ENCODE measurements at regions not wholly inside any gene's neighbourhood (a gene's known extent, or its start where the extent isn't known, plus 50 kb on each side); places are given as distances from the start of the nearest gene placed in this dataset.
"Not testable (repeated sequence)": the region's sequence is repeated elsewhere in the genome, so short reads cannot be mapped to it uniquely, and the experiment has no call there.

GRCh38 chr22:25420925-25421904, 143.3 kb upstream of the GRK3 start:
- peaks cover 27% of the 10 kb centered on the region for H3K4me1 Mint-ChIP-seq (ENCODE audit: low read depth)
- no peaks in the 10 kb centered on the region for H3K36me3 Mint-ChIP-seq (ENCODE audit: low read depth)
- H3K27ac Mint-ChIP-seq = no peak overlapping the region
- H3K27me3 Mint-ChIP-seq = peaks cover 63% of the 10 kb centered on the region
- no peaks in the 10 kb centered on the region for H3K9me3 Mint-ChIP-seq
- peak overlapping the region; percentile 75 for H3K4me3 Mint-ChIP-seq

- H3K27me3 Mint-ChIP-seq = peaks cover 36% of the 10 kb centered on the region
- not testable (repeated sequence) for H3K4me1 Mint-ChIP-seq (ENCODE audit: low read depth); H3K9me3 Mint-ChIP-seq; H3K36me3 Mint-ChIP-seq (ENCODE audit: low read depth); H3K4me3 Mint-ChIP-seq; H3K27ac Mint-ChIP-seq
These were observed 137.8 kb upstream of the GRK3 start for GRCh38 chr22:25426530-25427308.

- H3K4me1 Mint-ChIP-seq (ENCODE audit: low read depth); H3K4me3 Mint-ChIP-seq; H3K9me3 Mint-ChIP-seq; H3K27me3 Mint-ChIP-seq; H3K27ac Mint-ChIP-seq; H3K36me3 Mint-ChIP-seq (ENCODE audit: low read depth): not testable (repeated sequence)
These were observed 132.7 kb upstream of the GRK3 start for GRCh38 chr22:25431637-25432342.

- not testable (repeated sequence) for H3K36me3 Mint-ChIP-seq (ENCODE audit: low read depth); H3K27me3 Mint-ChIP-seq; H3K4me3 Mint-ChIP-seq; H3K27ac Mint-ChIP-seq; H3K9me3 Mint-ChIP-seq; H3K4me1 Mint-ChIP-seq (ENCODE audit: low read depth)
These were observed 131.0 kb upstream of the GRK3 start for GRCh38 chr22:25433381-25433970.

GRCh38 chr22:25437414-25438160, 126.9 kb upstream of the GRK3 start:
- no peaks in the 10 kb centered on the region for H3K4me1 Mint-ChIP-seq (ENCODE audit: low read depth)
- H3K4me3 Mint-ChIP-seq = no peak overlapping the region
- no peaks in the 10 kb centered on the region for H3K36me3 Mint-ChIP-seq (ENCODE audit: low read depth)
- H3K27ac Mint-ChIP-seq = no peak overlapping the region
- H3K27me3 Mint-ChIP-seq = no peaks in the 10 kb centered on the region
- H3K9me3 Mint-ChIP-seq = no peaks in the 10 kb centered on the region

GRCh38 chr22:25447067-25447685, 117.3 kb upstream of the GRK3 start:
- Mint-ChIP-seq H3K4me3 (peak overlapping the region; percentile 88), H3K4me1 (ENCODE audit: low read depth) (peaks cover 42% of the 10 kb centered on the region), H3K36me3 (ENCODE audit: low read depth) (peaks cover 19% of the 10 kb centered on the region), H3K27me3 (no peaks in the 10 kb centered on the region), H3K9me3 (no peaks in the 10 kb centered on the region), H3K27ac (peak overlapping the region; percentile 97)

- H3K4me3 Mint-ChIP-seq = peak overlapping the region; percentile 88
- H3K4me1 Mint-ChIP-seq (ENCODE audit: low read depth) = peaks cover 49% of the 10 kb centered on the region
- H3K27ac Mint-ChIP-seq = peak overlapping the region; percentile 97
- H3K36me3 Mint-ChIP-seq (ENCODE audit: low read depth) = peaks cover 26% of the 10 kb centered on the region
- H3K9me3 Mint-ChIP-seq = no peaks in the 10 kb centered on the region
- H3K27me3 Mint-ChIP-seq = no peaks in the 10 kb centered on the region
These were observed 116.6 kb upstream of the GRK3 start for GRCh38 chr22:25447686-25448434.

GRCh38 chr22:25448435-25449051, 115.9 kb upstream of the GRK3 start:
- Mint-ChIP-seq H3K36me3 (ENCODE audit: low read depth) (peaks cover 28% of the 10 kb centered on the region), H3K4me1 (ENCODE audit: low read depth) (peaks cover 54% of the 10 kb centered on the region), H3K4me3 (peak overlapping the region; percentile 88)

GRCh38 chr22:25449781-25450317, 114.6 kb upstream of the GRK3 start:
- no peaks in the 10 kb centered on the region for H3K9me3 Mint-ChIP-seq
- peak overlapping the region; percentile 97 for H3K27ac Mint-ChIP-seq
- peaks cover 61% of the 10 kb centered on the region for H3K4me1 Mint-ChIP-seq (ENCODE audit: low read depth)
- H3K36me3 Mint-ChIP-seq (ENCODE audit: low read depth) = peaks cover 39% of the 10 kb centered on the region
- peak overlapping the region; percentile 88 for H3K4me3 Mint-ChIP-seq
- no peaks in the 10 kb centered on the region for H3K27me3 Mint-ChIP-seq

More at GRCh38 chr22:25448435-25449051, 115.9 kb upstream of the GRK3 start:
- Mint-ChIP-seq H3K27me3 (no peaks in the 10 kb centered on the region), H3K27ac (peak overlapping the region; percentile 97), H3K9me3 (no peaks in the 10 kb centered on the region)

- peaks cover 63% of the 10 kb centered on the region for H3K4me1 Mint-ChIP-seq (ENCODE audit: low read depth)
These were observed 112.9 kb upstream of the GRK3 start for GRCh38 chr22:25451480-25452114.

GRCh38 chr22:25452116-25452700, 112.3 kb upstream of the GRK3 start:
- Mint-ChIP-seq H3K4me1 (ENCODE audit: low read depth) (peaks cover 61% of the 10 kb centered on the region), H3K27ac (no peak overlapping the region), H3K4me3 (peak overlapping the region; percentile 47), H3K36me3 (ENCODE audit: low read depth) (peaks cover 49% of the 10 kb centered on the region), H3K27me3 (no peaks in the 10 kb centered on the region), H3K9me3 (no peaks in the 10 kb centered on the region)

More at GRCh38 chr22:25451480-25452114, 112.9 kb upstream of the GRK3 start:
- no peaks in the 10 kb centered on the region for H3K9me3 Mint-ChIP-seq
- H3K36me3 Mint-ChIP-seq (ENCODE audit: low read depth) = peaks cover 45% of the 10 kb centered on the region
- peak overlapping the region; percentile 21 for H3K27ac Mint-ChIP-seq
- peak overlapping the region; percentile 47 for H3K4me3 Mint-ChIP-seq
- no peaks in the 10 kb centered on the region for H3K27me3 Mint-ChIP-seq

- Mint-ChIP-seq H3K4me3 (no peak overlapping the region), H3K27ac (peak overlapping the region; percentile 71), H3K36me3 (ENCODE audit: low read depth) (peaks cover 45% of the 10 kb centered on the region), H3K9me3 (no peaks in the 10 kb centered on the region), H3K4me1 (ENCODE audit: low read depth) (peaks cover 55% of the 10 kb centered on the region), H3K27me3 (no peaks in the 10 kb centered on the region)
These were observed 111.4 kb upstream of the GRK3 start for GRCh38 chr22:25453058-25453457.
